Loucy (cell line): ENCODE measurements at regions not wholly inside any gene's neighbourhood (a gene's known extent, or its start where the extent isn't known, plus 50 kb on each side); places are given as distances from the start of the nearest gene placed in this dataset.

Source experiments
- H2AFZ ChIP-seq: fragments of 200-600 bp; sonication (generic); 2 replicates; pipeline ENCODE4 v1.6.0; 2016; ENCODE audit warnings: antibody characterized with exemption, mild to moderate bottlenecking, low read length, moderate library complexity
- H3F3A ChIP-seq: fragments of 200-600 bp; 2 replicates; pipeline ENCODE4 v1.6.0; 2016; ENCODE audit warnings: antibody characterized with exemption, low read depth, mild to moderate bottlenecking
- H3K27me3 ChIP-seq: fragments of 200-600 bp; sonication (generic); 2 replicates; pipeline ENCODE4 v1.6.1; 2014; ENCODE audit warnings: low read length, mild to moderate bottlenecking; ENCODE audit not compliant: insufficient read depth, poor library complexity, severe bottlenecking
- H3K36me3 ChIP-seq: fragments of 200-600 bp; sonication (generic); 2 replicates; pipeline ENCODE4 v1.6.1; 2016; ENCODE audit warnings: low read length; ENCODE audit not compliant: insufficient read depth
- H3K4me1 ChIP-seq: fragments of 200-600 bp; sonication (generic); 2 replicates; pipeline ENCODE4 v1.5.1; 2014; ENCODE audit warnings: low read length, mild to moderate bottlenecking; ENCODE audit not compliant: insufficient read depth, poor library complexity, severe bottlenecking
- H3K4me2 ChIP-seq: fragments of 200-600 bp; sonication (generic); 2 replicates; pipeline ENCODE4 v1.6.0; 2014; ENCODE audit warnings: antibody characterized with exemption, low read length, low read depth, mild to moderate bottlenecking; ENCODE audit not compliant: poor library complexity, severe bottlenecking
- H3K4me3 ChIP-seq: fragments of 200-600 bp; sonication (generic); 2 replicates; pipeline ENCODE4 v1.5.1; 2014; ENCODE audit warnings: low read length, mild to moderate bottlenecking, mixed read lengths; ENCODE audit not compliant: poor library complexity, severe bottlenecking
- H3K79me2 ChIP-seq: fragments of 200-600 bp; sonication (generic); 2 replicates; pipeline ENCODE4 v1.6.1; 2014; ENCODE audit warnings: low read length; ENCODE audit not compliant: insufficient read depth
- H3K9ac ChIP-seq: fragments of 200-600 bp; sonication (generic); 2 replicates; pipeline ENCODE4 v1.6.0; 2014; ENCODE audit warnings: mild to moderate bottlenecking, low read depth, low read length, moderate library complexity; ENCODE audit not compliant: poor library complexity, severe bottlenecking
- H3K9me2 ChIP-seq: fragments of 200-600 bp; sonication (generic); replicated peaks from 2 replicates; pipeline ENCODE4 v1.6.1; 2016; ENCODE audit warnings: low read depth, low read length, mixed read lengths
- H3K9me3 ChIP-seq: fragments of 200-600 bp; sonication (generic); 2 replicates; pipeline ENCODE4 v1.6.1; 2014; ENCODE audit warnings: mild to moderate bottlenecking, antibody characterized with exemption, low read length, low read depth; ENCODE audit not compliant: insufficient read depth
- H4K20me1 ChIP-seq: fragments of 200-600 bp; sonication (generic); 2 replicates; pipeline ENCODE4 v1.6.0; 2014; ENCODE audit warnings: antibody characterized with exemption, low read length, mild to moderate bottlenecking; ENCODE audit not compliant: insufficient read depth, poor library complexity, severe bottlenecking
- CTCF ChIP-seq: fragments of 200-600 bp; sonication (generic); conservative IDR thresholded peaks from 2 replicates; pipeline ENCODE4 v1.5.1; 2014; ENCODE audit warnings: mild to moderate bottlenecking, antibody characterized with exemption, low read length
- EZH2phosphoT487 ChIP-seq: fragments of 200-600 bp; IDR thresholded peaks from 2 replicates; pipeline ENCODE4 v1.6.1; 2018; ENCODE audit warnings: antibody characterized with exemption, mild to moderate bottlenecking, moderate library complexity, borderline replicate concordance

- Histone ChIP-seq H3K27me3 (no peaks in the 10 kb centered on the region), H2AFZ (no peak overlapping the region), H3K4me3 (no peak overlapping the region), H3K9me2 (no peaks in the 10 kb centered on the region), H3F3A (no peaks in the 10 kb centered on the region), H3K4me2 (no peak overlapping the region), H3K36me3 (no peaks in the 10 kb centered on the region), H3K9ac (no peak overlapping the region), H4K20me1 (no peaks in the 10 kb centered on the region), H3K9me3 (no peaks in the 10 kb centered on the region), H3K79me2 (no peaks in the 10 kb centered on the region), H3K4me1 (no peaks in the 10 kb centered on the region)
- TF ChIP-seq EZH2phosphoT487 (no peak), CTCF (no peak)
These were observed 344.6 kb upstream of the MARCKS start for GRCh38 chr6:113512576-113512975.

- Histone ChIP-seq H3F3A (no peaks in the 10 kb centered on the region), H3K9me3 (no peaks in the 10 kb centered on the region), H3K9ac (no peak overlapping the region), H3K27me3 (no peaks in the 10 kb centered on the region), H3K9me2 (no peaks in the 10 kb centered on the region), H3K36me3 (no peaks in the 10 kb centered on the region), H3K4me3 (no peak overlapping the region), H3K4me1 (no peaks in the 10 kb centered on the region), H4K20me1 (no peaks in the 10 kb centered on the region), H2AFZ (no peak overlapping the region), H3K79me2 (no peaks in the 10 kb centered on the region), H3K4me2 (no peak overlapping the region)
- TF ChIP-seq EZH2phosphoT487 (no peak), CTCF (no peak)
These were observed 344.1 kb upstream of the MARCKS start for GRCh38 chr6:113513086-113513485.

GRCh38 chr6:113522376-113522775 is 334.8 kb upstream of the MARCKS start:
- Histone ChIP-seq H2AFZ (no peak overlapping the region), H4K20me1 (no peaks in the 10 kb centered on the region), H3K27me3 (no peaks in the 10 kb centered on the region), H3K36me3 (no peaks in the 10 kb centered on the region), H3K79me2 (no peaks in the 10 kb centered on the region), H3F3A (no peaks in the 10 kb centered on the region), H3K9ac (no peak overlapping the region), H3K4me2 (no peak overlapping the region), H3K9me3 (no peaks in the 10 kb centered on the region), H3K9me2 (no peaks in the 10 kb centered on the region), H3K4me1 (no peaks in the 10 kb centered on the region), H3K4me3 (no peak overlapping the region)
- TF ChIP-seq CTCF (no peak), EZH2phosphoT487 (no peak)
